Peyer's patch (tissue), 4 donors: ENCODE measurements at regions not wholly inside any gene's neighbourhood (a gene's known extent, or its start where the extent isn't known, plus 50 kb on each side); places are given as distances from the start of the nearest gene placed in this dataset.

ENCODE experiments used
- DNase-seq, 3 donors: peaks; one replicate each; pipeline ENCODE4 v3.0.0-alpha.2; 2017 to 2019
- H3K27ac ChIP-seq, 4 donors: fragments of 200-600 bp; sonication (generic); one replicate each; pipeline ENCODE4 v1.5.1; 2016 to 2019
- H3K27me3 ChIP-seq, 2 donors: fragments of 200-600 bp; sonication (generic); one replicate each; pipeline ENCODE4 v1.5.1; 2019
- H3K36me3 ChIP-seq, 3 donors: fragments of 200-600 bp; sonication (generic); one replicate each; pipeline ENCODE4 v1.5.1; 2016 to 2019
- H3K4me1 ChIP-seq, 4 donors: fragments of 200-600 bp; sonication (generic); one replicate each; pipeline ENCODE4 v1.5.1; 2016 to 2019
- H3K4me3 ChIP-seq, 4 donors: fragments of 200-600 bp; sonication (generic); 1 replicate in 3 of 4; 2 replicates in 1 of 4; pipeline ENCODE4 v1.5.1; 2016 to 2019; ENCODE audit warnings: mild to moderate bottlenecking in 1 of 4
- H3K9me3 ChIP-seq, 4 donors: fragments of 200-600 bp; sonication (generic); one replicate each; pipeline ENCODE4 v1.5.1; 2016 to 2019; ENCODE audit warnings: mild to moderate bottlenecking in 1 of 4
- POLR2A ChIP-seq, 2 donors: fragments of 450-650 bp; IDR thresholded peaks; one replicate each; pipeline ENCODE4 v1.5.1; 2017; ENCODE audit warnings: antibody characterized with exemption in 2 of 2, mild to moderate bottlenecking in 2 of 2, moderate library complexity in 2 of 2
- TF ChIP-seq, protein P1 (sequence below), 6 experiments: fragments of 450-650 bp in 4 of 6; fragments of 200-600 bp in 2 of 6; sonication (generic) in 1 of 6; IDR thresholded peaks; one replicate each; pipeline ENCODE4 v1.5.1; 2017 to 2019; ENCODE audit warnings: antibody characterized with exemption in 6 of 6, mild to moderate bottlenecking in 3 of 6, moderate library complexity in 1 of 6

DNA sequence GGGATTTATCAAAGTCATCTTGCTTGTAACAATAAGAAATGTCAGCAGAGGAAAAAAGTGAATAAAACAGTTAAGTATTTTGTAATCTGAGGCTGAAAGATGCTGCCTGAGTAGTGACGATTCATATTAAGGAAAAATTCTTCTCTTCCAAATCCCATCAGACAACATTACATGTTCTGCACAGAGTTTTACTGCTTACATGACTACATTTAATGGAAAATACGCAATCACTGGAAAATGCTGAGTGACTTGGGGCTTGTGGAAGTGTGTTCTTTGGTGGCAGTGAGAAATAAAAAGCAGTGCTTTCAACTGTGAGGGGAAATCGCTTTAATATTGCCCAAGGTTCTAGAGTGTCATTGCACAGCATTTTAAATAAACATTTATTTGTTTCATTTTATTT is 1025.2 kb upstream of the GOT2 start:
- Histone ChIP-seq H3K4me3 (no peak overlapping the region), H3K9me3 (no peaks in the 10 kb centered on the region)

DNA sequence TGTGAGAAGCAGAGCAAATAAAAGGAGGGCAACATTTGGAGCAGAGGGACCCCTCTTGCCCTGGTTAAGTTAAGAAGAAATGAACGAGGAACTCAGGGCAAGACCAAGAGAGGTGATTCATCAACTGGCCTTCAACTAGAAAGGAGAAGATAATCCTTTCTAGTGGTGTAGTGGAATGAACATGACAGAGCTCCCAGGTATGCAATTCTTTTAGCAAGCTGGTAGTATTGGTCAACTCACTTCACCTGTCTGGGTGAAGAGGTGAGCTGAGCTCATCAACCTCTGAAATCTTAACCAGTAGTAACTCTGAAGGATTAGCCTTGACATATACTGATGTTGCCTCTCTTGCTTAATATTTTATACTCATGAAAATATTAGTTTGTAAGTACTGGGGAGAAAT is 1024.7 kb upstream of the GOT2 start:
- no peaks in the 10 kb centered on the region for H3K36me3 ChIP-seq
- no peaks in the 10 kb centered on the region for H3K9me3 ChIP-seq
- TF ChIP-seq POLR2A (IDR thresholded peaks at IDR 0.05), result no peak
- TF ChIP-seq, protein P1, sequence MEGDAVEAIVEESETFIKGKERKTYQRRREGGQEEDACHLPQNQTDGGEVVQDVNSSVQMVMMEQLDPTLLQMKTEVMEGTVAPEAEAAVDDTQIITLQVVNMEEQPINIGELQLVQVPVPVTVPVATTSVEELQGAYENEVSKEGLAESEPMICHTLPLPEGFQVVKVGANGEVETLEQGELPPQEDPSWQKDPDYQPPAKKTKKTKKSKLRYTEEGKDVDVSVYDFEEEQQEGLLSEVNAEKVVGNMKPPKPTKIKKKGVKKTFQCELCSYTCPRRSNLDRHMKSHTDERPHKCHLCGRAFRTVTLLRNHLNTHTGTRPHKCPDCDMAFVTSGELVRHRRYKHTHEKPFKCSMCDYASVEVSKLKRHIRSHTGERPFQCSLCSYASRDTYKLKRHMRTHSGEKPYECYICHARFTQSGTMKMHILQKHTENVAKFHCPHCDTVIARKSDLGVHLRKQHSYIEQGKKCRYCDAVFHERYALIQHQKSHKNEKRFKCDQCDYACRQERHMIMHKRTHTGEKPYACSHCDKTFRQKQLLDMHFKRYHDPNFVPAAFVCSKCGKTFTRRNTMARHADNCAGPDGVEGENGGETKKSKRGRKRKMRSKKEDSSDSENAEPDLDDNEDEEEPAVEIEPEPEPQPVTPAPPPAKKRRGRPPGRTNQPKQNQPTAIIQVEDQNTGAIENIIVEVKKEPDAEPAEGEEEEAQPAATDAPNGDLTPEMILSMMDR (IDR thresholded peaks at IDR 0.05), result no peak
- no peak overlapping the region for H3K4me3 ChIP-seq
- DNase-seq, result no peak
- no peaks in the 10 kb centered on the region for H3K4me1 ChIP-seq
- no peaks in the 10 kb centered on the region for H3K27me3 ChIP-seq
- H3K27ac ChIP-seq, result no peak overlapping the region

More for the DNA sequence above, 1025.2 kb upstream of the GOT2 start:
- H3K27me3 ChIP-seq, result no peaks in the 10 kb centered on the region
- H3K4me1 ChIP-seq, result no peaks in the 10 kb centered on the region
- TF ChIP-seq, protein P1 (IDR thresholded peaks at IDR 0.05), result no peak
- TF ChIP-seq POLR2A (IDR thresholded peaks at IDR 0.05), result no peak
- no peak overlapping the region for H3K27ac ChIP-seq
- H3K36me3 ChIP-seq, result no peaks in the 10 kb centered on the region
- no peak for DNase-seq

DNA sequence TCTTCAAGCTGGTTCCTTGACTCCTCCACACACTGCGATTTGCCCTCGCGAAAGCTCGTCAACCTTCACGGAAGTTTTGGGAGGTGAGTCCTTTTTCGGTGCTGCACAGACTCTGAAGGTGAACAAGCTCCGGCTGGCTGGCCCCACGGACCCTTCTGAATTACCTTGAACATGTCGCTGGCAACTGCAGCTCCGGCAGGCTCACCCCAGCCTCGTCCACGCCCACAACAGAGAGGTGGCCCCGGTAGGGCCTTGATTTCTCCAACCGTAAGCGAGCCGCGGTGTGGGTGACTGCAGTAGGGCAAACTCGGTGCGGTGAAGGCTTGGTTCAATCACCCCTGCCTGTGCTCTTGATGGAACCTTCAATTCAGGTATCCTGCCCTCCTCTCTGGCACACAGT is 1020.7 kb upstream of the GOT2 start:
- no peaks in the 10 kb centered on the region for H3K9me3 ChIP-seq

DNA sequence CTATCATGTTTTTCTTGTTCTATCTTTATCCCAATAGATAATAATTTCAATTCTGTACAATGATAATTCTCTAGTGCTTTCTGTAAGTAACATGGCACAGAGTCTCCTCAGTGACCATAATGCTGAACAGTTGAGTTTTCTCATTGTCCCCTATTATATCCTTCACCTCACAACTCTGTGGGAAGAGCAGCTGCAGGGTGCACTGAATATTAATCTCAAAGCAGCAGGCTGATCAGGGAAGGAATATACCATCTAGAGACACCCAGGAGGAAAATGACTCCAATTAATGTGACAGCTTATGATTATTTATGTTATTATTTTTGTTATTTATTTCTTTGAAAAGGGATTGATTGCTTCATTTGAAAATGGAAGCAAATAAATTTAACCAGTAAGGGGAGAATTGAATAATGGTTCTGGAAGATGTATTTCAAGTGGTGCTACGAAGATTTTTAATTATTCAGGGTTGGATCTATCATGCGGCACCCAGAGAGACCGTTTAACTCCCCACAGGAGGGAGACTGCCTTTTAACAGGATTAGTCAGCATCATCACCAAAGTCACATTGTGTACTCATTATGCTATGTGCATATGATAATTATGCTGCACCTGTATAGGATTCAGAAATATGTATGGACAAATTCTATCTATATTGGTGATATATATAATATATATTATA is 1015.7 kb upstream of the GOT2 start:
- no peak for DNase-seq
- Histone ChIP-seq H3K36me3 (no peaks in the 10 kb centered on the region), H3K4me3 (no peak overlapping the region), H3K4me1 (no peaks in the 10 kb centered on the region), H3K27ac (no peak overlapping the region), H3K27me3 (no peaks in the 10 kb centered on the region), H3K9me3 (no peaks in the 10 kb centered on the region)
- TF ChIP-seq, protein P1 (IDR thresholded peaks at IDR 0.05), result no peak
- no peak for TF ChIP-seq POLR2A (IDR thresholded peaks at IDR 0.05)

More for the DNA sequence above, 1020.7 kb upstream of the GOT2 start:
- TF ChIP-seq, protein P1 (IDR thresholded peaks at IDR 0.05), result no peak
- TF ChIP-seq POLR2A (IDR thresholded peaks at IDR 0.05), result no peak
- no peaks in the 10 kb centered on the region for H3K4me1 ChIP-seq
- no peak overlapping the region for H3K4me3 ChIP-seq
- no peaks in the 10 kb centered on the region for H3K27me3 ChIP-seq
- no peak overlapping the region for H3K27ac ChIP-seq
- DNase-seq, result no peak
- H3K36me3 ChIP-seq, result no peaks in the 10 kb centered on the region

DNA sequence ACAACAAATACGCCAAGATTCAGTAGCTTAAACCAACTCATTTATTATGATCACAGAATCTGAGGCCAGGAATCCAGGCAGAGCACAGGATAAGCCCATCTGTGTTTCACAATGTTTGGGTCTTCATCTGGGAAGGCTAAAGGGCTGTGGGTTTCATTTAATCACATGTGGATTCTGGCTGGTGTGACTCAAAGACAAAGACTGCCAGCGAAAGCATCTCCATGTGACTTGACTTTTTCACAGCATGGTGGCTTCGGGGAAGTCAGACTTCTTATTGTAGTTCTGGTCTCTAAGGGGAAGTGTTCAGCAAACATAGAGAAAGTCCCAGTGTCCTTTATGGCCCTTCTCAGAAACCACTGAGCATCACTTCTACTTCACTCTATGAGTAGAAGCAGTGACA is 1014.4 kb upstream of the GOT2 start:
- H3K4me3 ChIP-seq, result no peak overlapping the region
- H3K36me3 ChIP-seq, result no peaks in the 10 kb centered on the region
- no peak overlapping the region for H3K27ac ChIP-seq
- DNase-seq, result no peak
- H3K27me3 ChIP-seq, result no peaks in the 10 kb centered on the region
- no peak for TF ChIP-seq POLR2A (IDR thresholded peaks at IDR 0.05)
- TF ChIP-seq, protein P1 (IDR thresholded peaks at IDR 0.05), result no peak
- H3K4me1 ChIP-seq, result no peaks in the 10 kb centered on the region
- no peaks in the 10 kb centered on the region for H3K9me3 ChIP-seq

DNA sequence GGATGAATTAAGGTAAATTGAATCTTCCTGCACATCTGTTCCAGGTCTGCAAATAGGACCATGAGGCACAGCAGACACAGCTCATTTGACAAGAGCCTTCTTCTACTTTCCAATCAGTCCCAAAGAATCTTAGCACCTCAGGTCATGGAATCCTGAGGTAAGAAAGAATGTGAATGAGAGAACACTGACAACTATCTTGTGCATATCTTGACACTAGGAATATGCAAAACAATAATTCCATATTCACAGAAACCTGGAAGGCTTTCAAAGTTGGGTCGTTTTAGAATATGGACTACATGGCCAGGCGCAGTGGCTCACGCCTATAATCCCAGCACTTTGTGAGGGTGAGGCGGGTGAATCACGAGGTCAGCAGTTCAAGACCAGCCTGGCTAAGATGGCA is 1009.4 kb upstream of the GOT2 start:
- no peaks in the 10 kb centered on the region for H3K4me1 ChIP-seq
- no peak for DNase-seq
- H3K36me3 ChIP-seq, result no peaks in the 10 kb centered on the region
- no peak overlapping the region for H3K4me3 ChIP-seq
- H3K9me3 ChIP-seq, result no peaks in the 10 kb centered on the region
- H3K27ac ChIP-seq, result no peak overlapping the region
- no peaks in the 10 kb centered on the region for H3K27me3 ChIP-seq
- TF ChIP-seq POLR2A (IDR thresholded peaks at IDR 0.05), result no peak
- TF ChIP-seq, protein P1 (IDR thresholded peaks at IDR 0.05), result no peak
